PC-9 (cell line): ENCODE measurements at regions not wholly inside any gene's neighbourhood (a gene's known extent, or its start where the extent isn't known, plus 50 kb on each side); places are given as distances from the start of the nearest gene placed in this dataset.

Experiments used
- EZH2 ChIP-seq: fragments of 200-600 bp; sonication (generic); IDR thresholded peaks from 2 replicates; pipeline ENCODE4 v1.8.0; 2017; ENCODE audit warnings: antibody characterized with exemption, low read depth
- TF ChIP-seq, protein P1 (sequence below): fragments of 200-600 bp; sonication (generic); conservative IDR thresholded peaks from 2 replicates; pipeline ENCODE4 v1.6.1; 2017; ENCODE audit warnings: mixed run types, antibody characterized with exemption, mild to moderate bottlenecking, moderate library complexity

GRCh38 chr2:16412321-16413030 lies 253.2 kb downstream of the CYRIA start:
- TF ChIP-seq, protein P1, sequence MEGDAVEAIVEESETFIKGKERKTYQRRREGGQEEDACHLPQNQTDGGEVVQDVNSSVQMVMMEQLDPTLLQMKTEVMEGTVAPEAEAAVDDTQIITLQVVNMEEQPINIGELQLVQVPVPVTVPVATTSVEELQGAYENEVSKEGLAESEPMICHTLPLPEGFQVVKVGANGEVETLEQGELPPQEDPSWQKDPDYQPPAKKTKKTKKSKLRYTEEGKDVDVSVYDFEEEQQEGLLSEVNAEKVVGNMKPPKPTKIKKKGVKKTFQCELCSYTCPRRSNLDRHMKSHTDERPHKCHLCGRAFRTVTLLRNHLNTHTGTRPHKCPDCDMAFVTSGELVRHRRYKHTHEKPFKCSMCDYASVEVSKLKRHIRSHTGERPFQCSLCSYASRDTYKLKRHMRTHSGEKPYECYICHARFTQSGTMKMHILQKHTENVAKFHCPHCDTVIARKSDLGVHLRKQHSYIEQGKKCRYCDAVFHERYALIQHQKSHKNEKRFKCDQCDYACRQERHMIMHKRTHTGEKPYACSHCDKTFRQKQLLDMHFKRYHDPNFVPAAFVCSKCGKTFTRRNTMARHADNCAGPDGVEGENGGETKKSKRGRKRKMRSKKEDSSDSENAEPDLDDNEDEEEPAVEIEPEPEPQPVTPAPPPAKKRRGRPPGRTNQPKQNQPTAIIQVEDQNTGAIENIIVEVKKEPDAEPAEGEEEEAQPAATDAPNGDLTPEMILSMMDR, result no peak
- TF ChIP-seq EZH2, result no peak
